ENCODE measurements at regions not wholly inside any gene's neighbourhood (a gene's known extent, or its start where the extent isn't known, plus 50 kb on each side); places are given as distances from the start of the nearest gene placed in this dataset.

DNA sequence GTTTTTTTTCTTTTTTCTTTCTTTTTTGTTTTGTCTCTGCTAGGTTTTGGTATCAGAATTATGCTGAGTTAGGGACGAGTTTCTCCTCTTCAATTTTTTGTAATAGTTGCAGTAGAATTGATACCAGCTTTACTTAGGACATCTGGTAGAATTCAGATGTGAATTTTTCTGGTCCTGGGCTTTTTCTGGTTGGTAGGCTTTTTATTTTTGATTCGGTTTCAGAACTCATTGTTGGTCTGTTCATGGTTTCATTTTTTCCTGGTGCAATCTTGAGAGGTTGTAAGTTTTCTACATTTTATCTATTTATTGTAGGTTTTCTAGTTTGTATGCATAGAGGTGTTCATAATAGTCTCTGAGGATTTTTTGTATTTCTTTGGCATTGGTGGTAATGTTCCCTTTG is 498.1 kb upstream of the CPEB2 start:
- DNase-seq, result no peak

DNA sequence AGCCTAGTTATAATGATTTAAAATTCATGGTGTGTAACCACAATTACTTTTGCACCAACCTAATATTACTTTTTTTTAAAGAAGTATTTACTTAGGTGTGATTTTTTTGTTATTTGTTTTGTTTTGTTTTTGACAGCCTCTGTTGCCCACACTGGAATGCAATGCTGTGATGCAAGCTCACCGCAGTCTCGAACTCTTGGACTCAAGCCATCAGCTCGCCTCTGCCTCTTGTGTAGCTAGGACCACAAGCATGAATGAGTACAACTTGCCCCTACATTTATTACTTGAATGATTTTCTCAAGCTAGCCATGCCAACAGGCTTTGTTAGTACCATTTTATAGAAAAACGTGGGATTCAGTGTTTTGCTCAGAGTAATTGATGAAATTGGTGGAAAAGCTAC is 488.8 kb upstream of the CPEB2 start:
- no peak for DNase-seq

DNA sequence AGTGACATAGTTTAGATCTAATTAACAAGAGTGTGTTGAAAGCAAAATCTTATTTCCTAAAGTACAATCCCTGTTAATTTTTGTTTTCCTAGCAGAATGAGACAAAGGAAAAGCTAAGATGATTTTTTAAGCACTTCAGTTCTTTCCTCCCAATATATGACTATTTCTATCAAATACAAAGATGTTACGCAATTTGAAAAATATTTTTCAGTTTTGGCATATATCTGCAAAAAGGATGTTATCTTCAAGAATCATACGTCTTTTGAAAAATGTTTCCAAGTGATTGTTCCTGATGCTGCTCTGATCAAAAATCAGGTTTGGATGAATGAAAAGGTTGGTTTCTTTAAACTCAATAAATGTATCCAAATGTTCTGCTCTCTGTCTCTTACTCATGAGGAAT is 486.7 kb upstream of the CPEB2 start:
- no peak for DNase-seq

DNA sequence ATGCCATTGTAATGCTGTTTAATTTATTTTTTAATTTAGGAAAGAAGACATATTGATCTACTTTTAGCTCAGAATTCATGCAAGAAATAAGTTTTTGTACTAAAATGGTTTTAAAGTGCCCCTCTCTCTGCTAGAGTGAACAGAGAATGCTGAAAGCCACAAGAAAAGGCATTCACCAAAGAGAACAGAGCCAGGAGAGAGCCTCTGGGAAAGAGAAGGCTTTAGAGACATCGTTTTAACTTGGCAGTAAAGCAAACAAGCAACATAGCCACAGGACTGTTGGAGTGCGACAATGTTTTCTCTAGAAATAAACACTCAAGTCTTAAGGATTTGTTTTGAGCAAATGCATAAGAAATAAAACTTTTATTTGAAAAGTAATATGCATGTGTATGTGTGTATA is 484.1 kb upstream of the CPEB2 start:
- DNase-seq, result no peak

DNA sequence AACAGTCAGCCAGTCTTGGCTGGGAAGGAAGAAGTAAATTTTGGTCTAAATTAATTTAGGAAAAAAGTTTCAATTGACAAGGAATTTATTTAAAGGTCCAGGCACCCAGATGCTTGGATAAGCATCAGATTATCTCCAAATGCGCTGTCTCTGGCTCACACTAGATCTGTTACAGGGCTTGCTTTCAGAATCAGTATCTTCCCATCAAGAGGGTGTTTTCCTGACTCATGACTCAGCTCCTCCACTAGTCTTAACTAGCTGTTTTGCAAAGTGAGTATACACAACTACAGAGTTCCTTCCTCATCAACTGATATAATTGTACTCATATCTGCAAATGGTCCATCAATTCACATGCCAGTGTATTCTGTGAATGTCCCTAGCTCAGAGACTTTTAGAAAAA is 482.1 kb upstream of the CPEB2 start:
- DNase-seq, result no peak

DNA sequence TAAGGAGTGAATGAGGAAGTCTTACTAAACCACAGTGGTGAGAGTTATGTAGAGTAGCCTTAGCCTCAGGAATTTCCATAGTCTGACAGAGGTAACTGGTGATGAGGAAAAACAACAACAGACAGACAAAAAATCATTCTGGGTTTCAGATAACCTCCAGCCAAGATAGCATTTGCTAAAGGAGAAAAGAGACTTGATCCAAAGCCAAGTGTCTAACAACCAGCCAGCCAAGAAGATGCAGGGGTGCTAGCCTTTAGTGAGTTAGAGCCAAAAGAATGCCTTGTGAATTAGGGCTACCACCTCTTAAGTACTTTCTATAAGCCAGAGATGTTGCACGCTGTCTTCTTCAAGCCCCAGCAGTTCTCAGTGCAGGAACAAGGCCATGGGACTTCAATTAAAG is 478.0 kb upstream of the CPEB2 start:
- no peak for DNase-seq

DNA sequence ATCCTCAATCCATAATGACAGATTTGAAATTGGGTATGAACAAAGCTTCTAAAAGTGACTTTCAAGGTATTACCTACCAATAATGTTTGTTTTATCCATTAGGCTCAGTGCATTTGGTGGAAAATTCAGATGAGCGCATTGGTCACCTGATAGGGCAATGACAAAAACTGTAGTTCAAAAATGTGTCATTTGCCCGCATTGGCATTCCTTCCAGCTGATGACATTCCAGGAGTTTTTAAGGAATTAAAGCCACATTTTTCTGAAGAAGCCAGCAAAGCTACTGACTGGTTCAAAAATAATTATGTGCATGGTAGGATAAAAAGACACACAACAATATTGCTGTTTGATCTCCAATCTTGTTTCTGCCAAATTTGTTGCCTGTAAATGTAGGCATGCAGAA is 473.4 kb upstream of the CPEB2 start:
- no peak for DNase-seq

DNA sequence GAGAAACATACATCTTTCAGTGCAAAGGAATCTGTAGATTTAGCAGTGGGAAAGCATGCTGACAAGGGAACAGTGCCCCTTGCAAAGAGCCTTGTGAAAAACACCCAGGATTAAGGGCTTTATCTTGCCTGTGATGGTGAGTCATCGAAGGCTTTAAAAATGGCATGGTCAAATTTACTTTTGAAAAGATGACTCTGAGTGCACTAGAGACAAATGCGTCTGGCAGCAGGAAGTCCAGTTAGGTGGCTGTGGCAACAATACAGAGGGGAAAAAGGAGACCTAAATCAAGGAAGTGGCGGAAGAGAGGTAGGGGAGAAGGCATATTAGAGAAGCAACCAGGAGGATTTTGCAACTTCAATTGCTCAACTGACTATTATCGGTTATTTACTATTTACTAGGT is 472.6 kb upstream of the CPEB2 start:
- no peak for DNase-seq

DNA sequence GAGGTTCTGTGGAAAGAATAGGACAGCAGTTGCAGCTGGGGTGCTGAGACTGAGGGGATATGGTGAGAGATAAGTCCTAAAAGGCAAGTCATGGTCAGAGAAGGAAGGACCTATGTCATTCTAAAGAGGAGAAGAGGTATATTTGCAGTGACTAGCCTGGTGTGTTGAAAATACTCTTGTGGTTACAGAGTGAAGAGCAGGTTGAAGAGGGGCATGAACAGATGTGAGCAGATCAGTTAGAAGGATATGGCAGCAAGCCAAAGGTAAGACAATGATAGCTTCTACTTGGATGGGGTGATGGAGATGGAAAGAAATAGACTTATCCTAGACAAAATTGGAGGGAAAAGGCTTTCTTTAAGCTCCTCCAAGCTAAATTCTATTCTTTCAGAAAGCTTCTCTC is 469.8 kb upstream of the CPEB2 start:
- DNase-seq, result no peak

DNA sequence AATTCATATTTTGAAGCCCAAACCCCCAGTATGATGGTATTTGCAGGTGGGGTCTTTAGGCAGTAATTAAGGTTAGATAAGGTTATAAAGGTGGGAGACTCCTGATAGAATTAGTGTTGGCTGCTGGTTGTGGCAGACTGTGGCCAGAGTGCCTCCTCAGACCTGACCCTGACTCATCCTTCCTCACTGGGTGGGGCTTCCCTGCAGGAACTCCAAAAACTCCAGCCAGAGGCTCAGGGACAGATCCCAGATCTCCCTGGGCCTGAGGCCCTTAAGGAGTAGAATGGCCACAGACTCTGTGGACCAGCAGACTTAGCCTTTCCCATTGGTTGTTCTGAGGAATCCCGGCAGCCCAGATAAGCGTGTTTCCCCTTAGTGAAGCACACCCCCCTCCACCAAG is 463.0 kb upstream of the CPEB2 start:
- no peak for DNase-seq

DNA sequence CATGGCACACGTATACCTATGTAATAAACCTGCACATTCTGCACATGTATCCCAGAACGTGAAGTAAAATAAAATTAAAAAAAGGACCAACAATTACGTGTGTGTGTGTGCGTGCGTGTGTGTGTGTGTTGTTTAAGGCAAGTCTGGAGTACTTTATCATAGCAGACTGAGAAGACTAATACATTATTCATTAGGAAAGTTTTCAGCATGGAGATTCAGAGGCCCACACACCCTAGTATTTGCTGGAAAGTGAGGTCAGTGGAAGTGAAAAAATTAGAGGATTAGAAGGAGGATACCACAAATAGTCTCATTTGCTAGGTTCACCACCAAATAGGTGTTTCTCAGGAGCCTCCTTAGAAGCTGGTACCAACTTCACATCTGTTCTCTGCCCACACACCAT is 457.1 kb upstream of the CPEB2 start:
- DNase-seq, result no peak

DNA sequence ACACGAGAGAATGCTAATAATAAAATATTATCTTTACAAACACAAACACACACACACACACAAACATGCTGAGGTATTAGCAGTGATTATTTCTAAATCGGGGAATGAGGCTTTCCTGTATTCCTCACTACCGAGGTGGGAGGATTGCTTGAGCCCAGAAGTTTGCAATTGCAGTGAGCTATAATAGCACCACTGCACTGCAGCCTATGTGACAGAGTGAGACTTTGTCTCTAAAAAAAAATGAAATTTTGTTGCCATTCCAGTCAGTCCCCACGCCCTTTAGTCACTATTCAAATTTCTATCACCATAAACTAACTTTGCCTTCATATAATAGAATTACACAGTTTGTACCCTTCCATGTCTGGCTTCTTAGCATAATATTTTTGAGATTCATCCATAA is 456.5 kb upstream of the CPEB2 start:
- DNase-seq, result no peak

DNA sequence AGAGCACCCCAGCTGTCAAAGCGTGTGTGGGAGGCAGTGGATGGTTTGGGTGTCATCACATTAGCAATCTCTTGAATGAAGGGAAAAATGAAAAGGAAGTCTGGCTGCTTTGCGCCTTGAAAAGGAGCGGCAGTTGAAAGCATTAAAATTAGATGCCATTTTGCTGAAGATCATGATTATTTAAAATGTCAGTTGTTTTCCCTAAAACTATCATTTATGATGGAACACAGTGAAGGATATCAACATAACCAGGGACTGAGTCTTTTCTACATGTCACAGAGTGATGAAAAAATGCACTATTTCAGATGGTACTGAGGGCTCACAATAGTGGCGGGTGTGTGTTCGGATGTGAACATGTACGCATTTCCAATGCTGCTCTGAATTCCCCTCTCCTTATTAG is 450.2 kb upstream of the CPEB2 start:
- DNase-seq, result no peak

DNA sequence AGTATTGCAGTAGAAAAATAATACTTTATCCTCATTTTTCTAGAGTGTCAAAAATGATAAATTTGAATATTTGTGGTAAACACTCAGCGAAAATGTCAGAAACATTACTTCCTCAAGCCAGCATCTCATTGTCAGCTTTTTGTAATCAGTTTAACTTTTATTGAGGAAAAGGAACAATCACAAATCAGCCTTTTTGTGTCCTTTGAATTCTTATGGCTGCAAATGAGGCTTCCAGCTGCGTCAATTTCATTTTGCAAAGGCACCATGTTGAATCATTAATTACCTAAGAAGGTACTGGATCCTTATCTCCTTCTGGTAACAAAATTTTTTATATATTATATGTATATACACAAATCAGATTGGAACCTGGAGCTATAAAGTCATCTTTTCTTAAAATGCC is 442.6 kb upstream of the CPEB2 start:
- no peak for DNase-seq

DNA sequence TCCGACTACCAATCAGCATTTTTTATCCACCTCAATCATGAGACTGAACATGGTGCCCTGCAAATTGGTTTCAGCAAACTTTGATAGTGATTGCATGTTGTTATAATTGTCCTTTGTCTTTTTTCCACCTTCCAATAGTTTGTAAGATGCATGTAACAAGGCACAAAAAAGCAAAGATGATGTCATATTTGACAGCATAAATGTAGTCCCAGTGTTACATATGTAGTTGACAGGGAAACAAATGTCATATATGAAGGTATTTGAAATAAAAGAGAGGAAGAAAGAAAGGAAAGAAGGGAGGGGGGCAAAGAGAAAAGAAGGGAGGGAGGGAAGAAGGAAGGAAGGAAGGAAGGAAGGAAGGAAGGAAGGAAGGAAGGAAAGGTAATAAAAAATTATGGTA is 441.7 kb upstream of the CPEB2 start:
- DNase-seq, result no peak

DNA sequence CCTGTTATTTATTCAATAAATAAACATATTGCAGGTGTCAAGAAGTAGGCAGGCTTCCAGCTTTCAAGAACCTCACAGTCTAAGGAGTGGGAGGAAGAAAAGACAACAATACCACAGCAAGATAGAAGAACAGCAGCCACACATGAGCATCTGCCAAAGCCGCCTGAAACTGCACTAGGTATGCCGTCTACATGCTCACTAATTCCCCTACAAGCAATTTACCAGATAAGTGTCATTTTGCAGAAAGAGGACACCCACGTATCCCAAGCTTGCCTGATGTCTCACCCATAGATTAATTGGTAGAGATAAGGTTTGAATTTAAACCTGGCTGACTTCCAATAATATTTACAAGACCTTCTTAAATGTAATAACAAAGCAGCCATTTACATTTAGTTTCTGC is 439.4 kb upstream of the CPEB2 start:
- DNase-seq, result no peak

DNA sequence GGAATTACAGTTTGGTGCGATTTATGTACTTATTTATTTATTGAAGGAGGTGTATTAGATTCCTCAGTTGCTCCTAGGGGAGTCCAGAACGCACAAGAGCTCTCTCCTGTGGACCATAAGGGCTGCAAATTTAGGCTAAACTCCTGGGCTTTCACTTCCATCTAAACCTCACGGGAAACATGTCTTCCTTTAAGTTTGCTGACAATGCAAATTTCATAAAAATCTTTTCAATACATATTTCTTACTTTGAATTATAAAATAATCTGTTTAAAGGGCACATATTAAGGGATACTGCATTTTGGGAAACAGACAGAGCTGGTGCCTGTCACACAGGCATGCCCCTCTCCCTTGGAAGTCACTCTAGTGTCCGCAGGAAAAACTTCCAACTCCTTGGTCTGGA is 438.0 kb upstream of the CPEB2 start:
- DNase-seq, result no peak

DNA sequence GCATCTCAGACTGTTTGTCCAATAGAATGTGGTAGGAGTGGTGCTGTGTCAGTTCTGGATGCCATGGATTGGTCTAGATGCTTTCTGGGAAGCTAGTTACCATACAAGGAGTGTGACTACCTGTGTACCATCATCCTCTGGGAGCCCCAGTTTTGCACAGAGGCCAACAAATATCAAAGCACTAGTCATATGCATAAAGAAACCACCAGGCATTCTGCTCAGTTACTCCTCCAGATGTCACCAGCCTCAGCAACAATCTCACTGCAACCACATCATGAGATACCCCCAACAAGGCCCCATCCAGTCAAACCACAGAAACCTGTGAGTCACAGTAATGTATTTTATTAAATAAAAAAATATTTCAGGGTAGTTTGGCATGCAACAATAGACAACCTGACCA is 435.8 kb upstream of the CPEB2 start:
- no peak for DNase-seq

DNA sequence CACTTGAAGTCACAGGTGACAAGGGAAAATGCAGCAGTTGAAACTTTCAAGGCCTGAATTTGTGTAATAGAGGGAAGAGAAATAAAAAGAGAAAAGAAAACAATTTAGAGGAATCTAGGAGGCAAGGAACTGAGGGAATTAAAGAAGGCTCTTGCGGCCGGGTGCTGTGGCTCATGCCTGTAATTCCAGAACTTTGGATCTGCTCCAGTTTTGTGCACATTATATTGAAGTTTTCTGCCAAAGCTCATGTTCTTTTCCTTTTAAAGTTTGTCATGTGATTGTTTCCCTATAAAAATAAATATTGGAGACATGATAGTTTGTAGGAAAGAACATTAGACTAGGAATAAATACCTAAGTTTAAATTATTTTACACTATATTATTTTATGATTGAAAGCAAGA is 433.9 kb upstream of the CPEB2 start:
- no peak for DNase-seq

DNA sequence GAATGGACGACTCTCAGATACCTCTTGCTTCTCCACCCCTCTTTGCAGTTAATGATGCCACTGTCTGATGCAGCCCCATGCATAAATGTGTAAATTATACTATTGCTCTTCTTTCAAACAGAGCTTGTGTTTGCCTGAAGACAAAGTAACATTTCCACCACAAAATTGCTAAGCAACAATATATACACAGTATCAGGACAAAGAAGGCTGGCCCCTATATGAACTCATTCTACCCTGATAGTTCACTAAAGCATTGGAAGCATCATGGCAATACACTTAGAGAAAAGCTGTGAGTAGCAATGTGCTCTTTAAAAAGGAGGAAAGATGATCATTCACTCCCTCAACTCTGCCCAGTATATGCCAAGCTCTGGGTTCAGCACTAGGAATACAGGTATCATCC is 427.0 kb upstream of the CPEB2 start:
- no peak for DNase-seq

DNA sequence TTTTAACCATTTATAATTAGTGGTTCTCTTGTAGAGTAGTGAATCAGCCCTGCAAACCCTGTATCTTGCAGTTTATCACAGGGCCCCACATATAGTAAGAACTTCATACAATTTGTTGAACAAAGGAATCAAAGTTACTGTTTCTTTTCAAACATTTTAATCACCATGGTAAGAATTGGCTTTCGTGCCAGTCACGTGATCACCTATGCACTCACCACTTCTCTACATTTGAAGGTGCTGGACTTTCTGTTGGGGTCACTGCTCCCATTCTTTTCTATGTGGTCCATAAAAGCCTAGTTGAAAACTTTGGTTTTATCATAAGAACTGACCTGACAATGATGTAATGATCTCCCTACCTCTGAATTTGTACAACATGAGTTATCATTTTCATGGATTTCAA is 426.4 kb upstream of the CPEB2 start:
- no peak for DNase-seq

DNA sequence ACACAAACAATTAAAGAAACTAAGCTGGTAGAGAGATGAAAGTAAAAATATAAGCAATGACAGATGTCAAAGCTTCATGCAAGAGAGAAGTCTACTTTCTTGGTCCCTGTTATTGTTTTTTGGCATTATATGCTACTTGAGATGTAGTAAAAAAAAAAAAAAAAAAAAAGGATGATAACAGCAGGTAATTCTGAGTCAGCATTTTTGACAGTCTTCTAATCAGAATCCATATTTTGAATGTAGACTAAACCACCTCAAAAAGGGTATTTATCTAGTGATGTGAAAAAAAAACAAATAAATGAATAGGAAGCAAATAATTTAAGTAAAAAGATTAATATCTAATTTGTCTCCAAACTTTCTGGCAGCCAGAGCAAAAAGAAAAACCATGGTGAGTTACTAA is 422.2 kb upstream of the CPEB2 start:
- DNase-seq, result no peak

DNA sequence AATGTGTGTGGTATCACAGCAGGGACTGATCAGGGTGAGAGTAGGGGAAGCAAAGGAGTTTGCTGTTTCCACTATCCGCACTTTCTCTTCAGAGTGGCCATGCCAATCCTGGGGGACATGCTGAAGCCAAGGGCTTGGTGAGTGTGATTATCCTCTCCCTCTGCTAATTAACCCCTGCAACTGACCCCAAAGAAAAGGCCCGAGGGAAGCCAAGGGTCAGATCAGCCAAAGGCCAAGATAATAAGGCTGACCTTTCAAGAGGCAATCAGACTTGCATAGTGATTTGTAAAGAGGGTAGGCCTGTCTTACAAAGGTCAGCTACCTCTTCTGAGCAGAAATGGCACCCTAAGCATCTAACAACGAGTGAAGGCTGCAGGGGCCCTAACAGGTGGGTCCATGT is 420.5 kb upstream of the CPEB2 start:
- no peak for DNase-seq

DNA sequence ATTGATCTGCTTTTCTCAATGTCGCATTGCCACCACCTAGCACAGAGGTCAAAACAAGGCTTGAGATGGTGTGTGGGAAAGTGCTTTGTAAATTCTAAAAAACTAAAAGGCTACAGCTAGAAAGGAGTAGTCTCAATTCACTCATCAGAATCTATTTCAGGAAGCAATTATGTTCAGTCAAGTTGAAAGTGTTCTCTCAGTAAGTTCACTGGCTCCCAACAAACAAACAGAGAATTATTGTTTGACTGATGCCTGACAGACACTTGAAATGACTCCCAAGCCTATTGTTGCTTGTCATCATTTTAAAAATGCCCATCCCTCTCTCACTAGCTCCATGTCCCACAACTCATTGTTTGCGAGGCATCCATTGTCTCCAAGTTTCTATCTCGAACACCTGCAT is 419.6 kb upstream of the CPEB2 start:
- DNase-seq, result no peak

DNA sequence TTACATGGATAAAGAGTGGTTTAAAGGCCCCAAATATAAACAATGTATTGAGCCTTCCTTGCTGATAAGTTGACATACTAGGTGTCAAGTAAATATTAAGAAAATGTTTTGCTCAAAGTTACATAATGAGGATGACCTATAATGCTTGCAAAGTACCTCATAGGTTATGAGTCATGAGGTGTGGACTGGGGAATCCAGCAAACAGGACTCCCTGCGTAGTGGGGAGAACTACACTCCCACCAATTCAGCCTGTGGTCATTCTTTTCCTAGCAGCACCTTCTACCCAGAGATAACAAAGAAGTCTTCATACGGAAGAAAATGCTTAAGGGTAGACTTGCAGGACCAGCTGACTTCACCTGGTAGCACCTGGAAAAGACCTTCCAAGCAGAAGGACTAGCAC is 418.9 kb upstream of the CPEB2 start:
- no peak for DNase-seq

DNA sequence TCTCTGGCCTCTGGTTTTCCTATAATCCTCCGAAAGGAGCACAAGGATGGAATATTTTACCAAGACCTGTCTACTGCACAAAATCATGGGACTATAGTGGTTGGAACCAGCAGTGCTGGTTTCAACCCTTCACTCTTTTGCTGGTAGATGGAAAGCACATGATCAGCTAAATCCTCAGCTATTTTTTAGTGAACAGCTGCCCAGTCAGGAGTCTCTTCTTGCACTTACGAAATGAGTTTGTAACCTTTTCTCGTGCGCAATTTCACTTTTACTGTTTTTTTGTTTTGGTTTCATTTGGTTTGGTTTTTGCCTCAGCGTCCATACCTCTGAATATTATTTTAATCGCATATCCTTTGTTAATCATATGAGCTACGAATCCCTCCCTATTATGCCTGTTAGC is 418.5 kb upstream of the CPEB2 start:
- DNase-seq, result no peak

DNA sequence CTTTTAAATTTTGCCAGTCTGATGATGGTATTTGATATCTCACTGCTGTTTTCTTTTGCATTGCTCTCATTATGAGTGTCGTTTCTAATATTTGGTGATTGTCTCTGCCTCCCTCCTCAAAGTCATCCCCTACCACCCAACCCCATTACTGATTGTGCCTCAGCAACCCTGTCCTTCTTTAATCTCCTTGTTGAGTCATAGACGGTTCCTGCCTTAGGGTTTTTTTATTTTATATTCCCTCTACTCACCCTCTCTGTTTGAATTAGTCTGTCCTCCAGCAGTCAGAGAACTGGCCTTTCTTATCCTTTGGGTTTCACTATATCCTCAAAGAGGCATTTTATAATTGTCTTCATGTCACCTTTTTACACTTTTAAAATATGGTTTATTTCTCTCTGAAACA is 409.3 kb upstream of the CPEB2 start:
- DNase-seq, result no peak
